ENCODE measurements at regions not wholly inside any gene's neighbourhood (a gene's known extent, or its start where the extent isn't known, plus 50 kb on each side); places are given as distances from the start of the nearest gene placed in this dataset.

DNA sequence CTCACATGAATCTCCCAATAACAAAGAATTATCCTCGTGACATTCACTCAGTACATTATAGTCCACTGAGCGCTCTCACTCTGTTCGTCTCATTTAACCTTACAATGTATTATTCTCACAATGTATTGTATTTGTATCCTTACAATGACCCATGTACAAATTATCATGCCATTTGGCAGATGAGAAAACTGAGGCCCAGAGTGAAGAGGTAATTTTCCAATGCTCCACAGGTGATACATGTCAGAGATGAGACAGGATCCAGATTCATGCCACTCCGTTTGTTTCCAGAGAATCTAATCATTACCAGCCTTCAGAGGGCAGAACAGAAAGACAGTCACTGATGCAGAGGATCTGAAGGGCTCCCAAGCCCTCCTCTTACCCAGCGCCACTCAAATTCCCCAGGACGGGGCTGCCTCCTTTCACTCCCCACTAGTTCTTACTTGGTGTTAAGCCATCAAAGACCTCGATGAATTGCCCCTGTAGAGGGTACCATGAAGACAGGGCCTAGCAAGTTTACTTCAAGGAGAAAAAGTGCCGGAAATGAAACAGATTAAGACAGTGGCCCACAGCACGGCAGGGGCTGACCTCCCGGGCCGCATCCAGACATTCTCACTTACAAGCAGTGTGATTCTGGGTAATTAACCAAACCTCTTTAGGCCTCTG is 98.4 kb upstream of the MBOAT2 start:
- ChIA-PET CTCF (no interaction called here), POLR2A (no interaction called here)
- DNase-seq (no peak), ATAC-seq (no peak)
- no peak overlapping the region for H3K27ac Mint-ChIP-seq
- H3K4me3 Mint-ChIP-seq = no peak overlapping the region
- H3K4me1 Mint-ChIP-seq (ENCODE audit: low read depth) = peaks cover 8% of the 10 kb centered on the region
- H3K27me3 Mint-ChIP-seq = peaks cover 4% of the 10 kb centered on the region
- no peaks in the 10 kb centered on the region for H3K36me3 Mint-ChIP-seq (ENCODE audit: low read depth)
- intact Hi-C loops (cut with micrococcal nuclease) = no loop called here
- H3K9me3 Mint-ChIP-seq = no peaks in the 10 kb centered on the region
- TF ChIP-seq, protein P1, sequence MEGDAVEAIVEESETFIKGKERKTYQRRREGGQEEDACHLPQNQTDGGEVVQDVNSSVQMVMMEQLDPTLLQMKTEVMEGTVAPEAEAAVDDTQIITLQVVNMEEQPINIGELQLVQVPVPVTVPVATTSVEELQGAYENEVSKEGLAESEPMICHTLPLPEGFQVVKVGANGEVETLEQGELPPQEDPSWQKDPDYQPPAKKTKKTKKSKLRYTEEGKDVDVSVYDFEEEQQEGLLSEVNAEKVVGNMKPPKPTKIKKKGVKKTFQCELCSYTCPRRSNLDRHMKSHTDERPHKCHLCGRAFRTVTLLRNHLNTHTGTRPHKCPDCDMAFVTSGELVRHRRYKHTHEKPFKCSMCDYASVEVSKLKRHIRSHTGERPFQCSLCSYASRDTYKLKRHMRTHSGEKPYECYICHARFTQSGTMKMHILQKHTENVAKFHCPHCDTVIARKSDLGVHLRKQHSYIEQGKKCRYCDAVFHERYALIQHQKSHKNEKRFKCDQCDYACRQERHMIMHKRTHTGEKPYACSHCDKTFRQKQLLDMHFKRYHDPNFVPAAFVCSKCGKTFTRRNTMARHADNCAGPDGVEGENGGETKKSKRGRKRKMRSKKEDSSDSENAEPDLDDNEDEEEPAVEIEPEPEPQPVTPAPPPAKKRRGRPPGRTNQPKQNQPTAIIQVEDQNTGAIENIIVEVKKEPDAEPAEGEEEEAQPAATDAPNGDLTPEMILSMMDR (IDR thresholded peaks at IDR 0.05) = no peak

DNA sequence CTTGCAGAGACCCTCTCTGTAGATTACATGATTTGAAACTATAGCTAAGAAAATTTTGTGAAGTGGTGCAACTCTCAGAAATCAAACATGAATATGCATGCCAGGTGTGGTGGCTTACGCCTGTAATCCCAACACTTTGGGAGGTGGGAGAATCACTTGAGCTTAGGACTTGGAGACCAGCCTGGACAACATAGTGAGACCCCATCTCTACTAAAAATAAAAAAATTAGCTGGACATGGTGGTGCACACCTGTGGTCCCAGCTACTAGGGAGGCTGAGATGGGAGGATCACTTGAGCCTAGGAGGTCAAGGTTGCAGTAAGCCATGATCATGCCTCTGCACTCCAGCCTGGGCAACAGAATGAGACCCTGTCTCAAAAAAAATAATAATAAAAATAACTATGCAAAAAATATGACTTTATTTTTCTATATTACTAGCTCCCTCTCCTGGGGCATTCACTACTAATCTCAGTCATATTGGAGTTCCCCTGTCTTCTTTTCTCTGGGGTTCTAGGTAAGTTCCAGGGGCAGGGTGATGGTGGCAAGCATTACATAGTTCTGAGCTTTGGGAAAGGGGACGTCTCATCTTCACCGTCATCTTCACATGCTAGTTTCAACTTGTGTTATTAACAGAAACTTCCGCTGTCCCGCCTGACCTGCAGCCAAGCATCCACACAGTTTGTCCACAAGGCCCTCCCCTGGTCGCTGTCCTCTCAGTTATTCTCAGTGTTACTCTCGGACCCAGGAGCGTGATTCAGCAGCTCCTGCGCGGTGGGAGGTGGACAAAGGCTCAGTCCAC is 96.8 kb upstream of the MBOAT2 start:
- no peak overlapping the region for H3K4me3 Mint-ChIP-seq
- ChIA-PET CTCF (interaction anchor here (1.2 kb wide), 1 partner anchor 13 kb away, joined by 3 read pairs; no protein-coding TSS in a partner anchor), POLR2A (no interaction called here)
- TF ChIP-seq, protein P1 (IDR thresholded peaks at IDR 0.05) = no peak
- H3K4me1 Mint-ChIP-seq (ENCODE audit: low read depth) = peaks cover 8% of the 10 kb centered on the region
- no peaks in the 10 kb centered on the region for H3K36me3 Mint-ChIP-seq (ENCODE audit: low read depth)
- intact Hi-C loops (cut with micrococcal nuclease) = no loop called here
- no peak for ATAC-seq
- no peaks in the 10 kb centered on the region for H3K9me3 Mint-ChIP-seq
- peaks cover 6% of the 10 kb centered on the region for H3K27me3 Mint-ChIP-seq
- DNase-seq = no peak
- no peak overlapping the region for H3K27ac Mint-ChIP-seq

DNA sequence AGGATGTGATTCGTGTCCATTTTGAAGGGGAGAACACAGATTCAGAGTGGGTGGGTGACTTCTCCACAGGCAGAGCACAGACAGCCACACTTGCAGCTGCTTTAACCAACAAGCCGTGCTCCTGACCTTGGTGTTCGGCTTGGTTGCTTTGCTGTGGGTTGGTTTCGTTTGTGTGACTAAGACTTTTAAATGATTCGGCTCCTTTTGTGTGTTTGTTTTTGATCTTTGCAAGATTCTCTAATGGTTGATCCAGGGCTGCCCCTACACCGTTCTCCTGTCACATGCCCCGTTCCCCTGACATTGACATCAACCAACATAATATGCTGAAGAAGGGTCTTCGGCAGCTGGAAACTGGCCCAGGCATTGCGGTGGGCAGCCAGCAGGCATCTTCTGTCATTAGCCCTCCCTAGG is 95.9 kb upstream of the MBOAT2 start:
- Mint-ChIP-seq H3K27ac (no peak overlapping the region), H3K27me3 (peaks cover 12% of the 10 kb centered on the region), H3K9me3 (no peaks in the 10 kb centered on the region), H3K4me1 (ENCODE audit: low read depth) (peaks cover 8% of the 10 kb centered on the region), H3K36me3 (ENCODE audit: low read depth) (no peaks in the 10 kb centered on the region), H3K4me3 (no peak overlapping the region)
- TF ChIP-seq, protein P1 (IDR thresholded peaks at IDR 0.05) = no peak
- ChIA-PET CTCF (no interaction called here), POLR2A (no interaction called here)
- peak; percentile 70 for ATAC-seq
- intact Hi-C loops (cut with micrococcal nuclease) = no loop called here
- DNase-seq = peak; percentile 51

DNA sequence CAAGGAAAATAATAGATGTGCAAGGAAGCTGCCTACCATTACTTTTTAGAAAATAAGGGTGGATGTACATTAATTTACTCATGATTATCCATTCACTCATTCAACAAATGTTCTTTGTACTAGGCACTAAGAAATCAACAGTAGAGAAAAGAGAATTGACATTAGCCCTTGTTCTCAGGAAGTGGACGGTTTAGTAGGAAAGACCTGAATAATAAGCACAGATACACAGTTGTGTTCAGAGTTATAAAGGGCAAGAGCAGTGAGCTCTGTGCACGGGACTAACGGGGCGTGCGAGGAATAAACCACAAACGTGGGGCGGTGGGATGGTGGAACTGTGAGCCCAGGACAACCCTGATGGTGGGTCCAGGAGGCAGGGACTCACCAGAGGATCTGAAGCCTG is 94.4 kb upstream of the MBOAT2 start:
- TF ChIP-seq, protein P1 (IDR thresholded peaks at IDR 0.05) = no peak
- Mint-ChIP-seq H3K4me1 (ENCODE audit: low read depth) (peaks cover 8% of the 10 kb centered on the region), H3K4me3 (no peak overlapping the region), H3K36me3 (ENCODE audit: low read depth) (no peaks in the 10 kb centered on the region), H3K27ac (no peak overlapping the region), H3K9me3 (no peaks in the 10 kb centered on the region), H3K27me3 (peaks cover 25% of the 10 kb centered on the region)
- ATAC-seq (no peak), DNase-seq (no peak)
- intact Hi-C loops (cut with micrococcal nuclease) = no loop called here
- POLR2A ChIA-PET = no interaction called here
- CTCF ChIA-PET = no interaction called here

DNA sequence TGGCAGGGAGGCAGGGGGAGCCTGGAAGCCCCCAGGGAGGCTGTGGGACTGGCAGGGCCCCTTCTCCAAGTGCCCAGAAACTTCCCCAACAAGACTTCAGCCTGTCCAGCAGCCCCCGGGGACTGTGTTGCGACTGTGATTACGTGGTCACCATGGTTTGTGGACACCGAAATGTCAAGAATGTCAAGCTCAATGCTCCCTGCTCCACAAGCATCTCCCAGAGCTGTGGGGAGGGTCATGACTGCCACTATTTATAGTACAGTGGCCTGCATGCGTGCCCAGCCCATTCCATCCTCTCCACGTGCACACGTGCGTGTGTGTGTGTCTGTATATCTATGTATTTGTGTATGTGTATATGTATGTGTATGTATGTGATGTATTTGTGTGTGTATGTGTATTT is 93.8 kb upstream of the MBOAT2 start:
- peaks cover 25% of the 10 kb centered on the region for H3K27me3 Mint-ChIP-seq
- H3K4me3 Mint-ChIP-seq = no peak overlapping the region
- H3K27ac Mint-ChIP-seq = no peak overlapping the region
- no peak for DNase-seq
- TF ChIP-seq, protein P1 (IDR thresholded peaks at IDR 0.05) = no peak
- H3K4me1 Mint-ChIP-seq (ENCODE audit: low read depth) = peaks cover 8% of the 10 kb centered on the region
- H3K36me3 Mint-ChIP-seq (ENCODE audit: low read depth) = no peaks in the 10 kb centered on the region
- H3K9me3 Mint-ChIP-seq = no peaks in the 10 kb centered on the region
- intact Hi-C loops (cut with micrococcal nuclease) = no loop called here
- ChIA-PET CTCF (no interaction called here), POLR2A (no interaction called here)
- ATAC-seq = no peak

Measured in activated CD8-positive, alpha-beta T cell treated with anti-CD3 and anti-CD28 coated beads for 36 hours (primary cell).